ENCODE measurements at regions not wholly inside any gene's neighbourhood (a gene's known extent, or its start where the extent isn't known, plus 50 kb on each side); places are given as distances from the start of the nearest gene placed in this dataset.

DNA sequence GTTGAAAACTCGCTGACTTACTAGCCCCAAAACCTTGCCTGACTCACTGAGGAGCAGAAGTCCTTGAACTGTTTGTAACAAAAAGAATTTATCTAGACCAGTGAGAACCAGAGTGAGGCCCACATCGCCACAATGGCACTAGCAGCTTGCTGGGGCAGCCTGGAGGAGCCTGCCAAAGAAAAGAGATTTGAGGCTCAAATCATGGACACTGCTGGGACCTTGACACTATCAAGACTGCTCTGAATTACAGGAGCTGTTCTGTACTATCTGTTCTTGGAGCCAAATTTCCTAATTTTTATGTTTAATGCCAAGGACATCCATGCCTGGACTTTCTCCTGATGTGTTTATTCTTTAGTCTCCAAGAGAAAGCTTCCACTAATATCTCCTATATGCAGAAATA lies 82.0 kb upstream of the JCAD start:
- TF ChIP-seq CTCF (conservative IDR thresholded peaks at IDR 0.05 in 1 of 2, IDR thresholded peaks at IDR 0.05 in 1 of 2; ENCODE audit: extremely low read depth in 1 of 2, insufficient read depth in 1 of 2, low read depth in 1 of 2, low read length in 2 of 2) (no peak), EZH2 (IDR thresholded peaks at IDR 0.05; ENCODE audit: borderline replicate concordance, low read length) (no peak)

All from mammary epithelial cell (primary cell).